BE2C (cell line): ENCODE measurements at regions not wholly inside any gene's neighbourhood (a gene's known extent, or its start where the extent isn't known, plus 50 kb on each side); places are given as distances from the start of the nearest gene placed in this dataset.

ENCODE experiments used
- DNase-seq: peaks from one replicate; pipeline ENCODE4 v3.0.0-alpha.2; 2020
- H3K27me3 ChIP-seq: fragments of 250-450 bp; sonication (Bioruptor Pico); 2 replicates; pipeline ENCODE4 v1.5.1; 2020; ENCODE audit warnings: mild to moderate bottlenecking
- H3K36me3 ChIP-seq: fragments of 250-450 bp; sonication (Bioruptor Pico); 2 replicates; pipeline ENCODE4 v1.5.1; 2020; ENCODE audit warnings: mild to moderate bottlenecking
- H3K4me1 ChIP-seq: fragments of 250-450 bp; sonication (Bioruptor Pico); 2 replicates; pipeline ENCODE4 v1.5.1; 2020
- H3K4me3 ChIP-seq: 2 replicates; pipeline ENCODE4 v1.5.1; 2011; ENCODE audit warnings: low read depth, low read length
- H3K9me3 ChIP-seq: fragments of 250-450 bp; sonication (Bioruptor Pico); 2 replicates; pipeline ENCODE4 v1.5.1; 2020
- CTCF ChIP-seq: IDR thresholded peaks from 2 replicates; pipeline ENCODE4 v1.5.1; 2012; ENCODE audit warnings: mild to moderate bottlenecking, low read depth, low read length

- Histone ChIP-seq H3K36me3 (no peaks in the 10 kb centered on the region), H3K27me3 (no peaks in the 10 kb centered on the region), H3K4me3 (no peak overlapping the region), H3K4me1 (no peaks in the 10 kb centered on the region), H3K9me3 (no peaks in the 10 kb centered on the region)
- DNase-seq, result no peak
- TF ChIP-seq CTCF, result no peak
Measured at GRCh38 chr13:82275644-82276043, 1606.6 kb downstream of the SLITRK1 start.

GRCh38 chr13:82259284-82259683 lies 1623.0 kb downstream of the SLITRK1 start:
- peaks cover 3% of the 10 kb centered on the region for H3K4me1 ChIP-seq
- H3K4me3 ChIP-seq, result no peak overlapping the region
- no peak for DNase-seq
- peaks cover 6% of the 10 kb centered on the region for H3K9me3 ChIP-seq
- no peaks in the 10 kb centered on the region for H3K36me3 ChIP-seq
- TF ChIP-seq CTCF, result no peak
- no peaks in the 10 kb centered on the region for H3K27me3 ChIP-seq

- no peaks in the 10 kb centered on the region for H3K36me3 ChIP-seq
- H3K9me3 ChIP-seq, result peaks cover 6% of the 10 kb centered on the region
- no peak for TF ChIP-seq CTCF
- H3K4me1 ChIP-seq, result peaks cover 3% of the 10 kb centered on the region
- no peaks in the 10 kb centered on the region for H3K27me3 ChIP-seq
- DNase-seq, result no peak
- H3K4me3 ChIP-seq, result no peak overlapping the region
Measured at GRCh38 chr13:82257790-82258507, 1624.3 kb downstream of the SLITRK1 start.

GRCh38 chr13:82248762-82249161 lies 1633.5 kb downstream of the SLITRK1 start:
- H3K4me1 ChIP-seq, result no peaks in the 10 kb centered on the region
- no peak for DNase-seq
- H3K9me3 ChIP-seq, result no peaks in the 10 kb centered on the region
- no peaks in the 10 kb centered on the region for H3K27me3 ChIP-seq
- no peak for TF ChIP-seq CTCF
- H3K36me3 ChIP-seq, result no peaks in the 10 kb centered on the region
- no peak overlapping the region for H3K4me3 ChIP-seq

GRCh38 chr13:82245860-82246259 lies 1636.4 kb downstream of the SLITRK1 start:
- no peaks in the 10 kb centered on the region for H3K9me3 ChIP-seq
- H3K27me3 ChIP-seq, result no peaks in the 10 kb centered on the region
- no peak overlapping the region for H3K4me3 ChIP-seq
- DNase-seq, result no peak
- TF ChIP-seq CTCF, result no peak
- H3K4me1 ChIP-seq, result no peaks in the 10 kb centered on the region; the same call in none of the 2 replicates
- H3K36me3 ChIP-seq, result no peaks in the 10 kb centered on the region

GRCh38 chr13:82224806-82225205 lies 1657.5 kb downstream of the SLITRK1 start:
- no peaks in the 10 kb centered on the region for H3K36me3 ChIP-seq
- no peak for DNase-seq
- H3K4me1 ChIP-seq, result no peaks in the 10 kb centered on the region
- no peak overlapping the region for H3K4me3 ChIP-seq
- H3K27me3 ChIP-seq, result no peaks in the 10 kb centered on the region
- no peaks in the 10 kb centered on the region for H3K9me3 ChIP-seq
- TF ChIP-seq CTCF, result no peak
